ENCODE measurements at regions not wholly inside any gene's neighbourhood (a gene's known extent, or its start where the extent isn't known, plus 50 kb on each side); places are given as distances from the start of the nearest gene placed in this dataset.

DNA sequence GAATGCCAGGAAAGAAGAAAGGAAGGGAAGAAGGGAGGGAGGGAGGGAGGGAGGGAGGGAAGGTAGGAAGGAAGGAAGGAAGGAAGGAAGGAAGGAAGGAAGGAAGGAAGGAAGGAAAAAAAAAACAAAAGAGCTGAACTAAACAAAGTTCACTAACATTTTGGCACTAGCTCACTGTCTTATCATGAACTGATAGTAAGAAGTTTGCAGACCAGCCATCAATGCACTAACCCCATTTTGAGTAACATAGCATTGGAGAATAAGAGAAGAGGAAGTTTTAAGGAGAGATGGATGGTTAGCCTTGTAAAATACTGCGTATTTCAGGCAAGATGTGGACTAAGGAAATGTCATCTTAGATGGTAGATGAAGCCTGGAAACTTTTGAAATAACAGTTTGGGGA lies 1136.0 kb downstream of the FLRT2 start:
- no peak overlapping the region for H3K27ac Mint-ChIP-seq (ENCODE audit: unreplicated experiment)
- no peaks in the 10 kb centered on the region for H3K36me3 Mint-ChIP-seq (ENCODE audit: insufficient read depth, unreplicated experiment)
- TF ChIP-seq CTCF (IDR thresholded peaks at IDR 0.05; ENCODE audit: unreplicated experiment), result no peak
- H3K27me3 Mint-ChIP-seq (ENCODE audit: unreplicated experiment), result no peaks in the 10 kb centered on the region
- CTCF ChIA-PET, result no interaction called here
- peaks cover 2% of the 10 kb centered on the region for H3K9me3 Mint-ChIP-seq (ENCODE audit: low read depth, unreplicated experiment)
- no peak for DNase-seq
- no peaks in the 10 kb centered on the region for H3K4me1 Mint-ChIP-seq (ENCODE audit: low read depth, unreplicated experiment)
- intact Hi-C loops (cut with micrococcal nuclease; ENCODE audit: unreplicated experiment), result loop anchor here (10.0 kb wide), 1 partner anchor 181 kb away; no protein-coding TSS in a partner anchor
- BruUV-seq (replicated peaks), result no TSS peak
- H3K4me3 Mint-ChIP-seq (ENCODE audit: low read depth, unreplicated experiment), result no peak overlapping the region

GRCh38 chr14:86662334-86662733 lies 1132.4 kb downstream of the FLRT2 start:
- Mint-ChIP-seq H3K9me3 (ENCODE audit: low read depth, unreplicated experiment) (no peaks in the 10 kb centered on the region), H3K4me1 (ENCODE audit: low read depth, unreplicated experiment) (no peaks in the 10 kb centered on the region), H3K4me3 (ENCODE audit: low read depth, unreplicated experiment) (no peak overlapping the region), H3K27ac (ENCODE audit: unreplicated experiment) (no peak overlapping the region), H3K27me3 (ENCODE audit: unreplicated experiment) (no peaks in the 10 kb centered on the region), H3K36me3 (ENCODE audit: insufficient read depth, unreplicated experiment) (no peaks in the 10 kb centered on the region)
- no peak for DNase-seq
- BruUV-seq (replicated peaks), result no TSS peak
- CTCF ChIA-PET, result no interaction called here
- no peak for TF ChIP-seq CTCF (IDR thresholded peaks at IDR 0.05; ENCODE audit: unreplicated experiment)
- intact Hi-C loops (cut with micrococcal nuclease; ENCODE audit: unreplicated experiment), result loop anchor here (10.0 kb wide), 1 partner anchor 178 kb away; no protein-coding TSS in a partner anchor

DNA sequence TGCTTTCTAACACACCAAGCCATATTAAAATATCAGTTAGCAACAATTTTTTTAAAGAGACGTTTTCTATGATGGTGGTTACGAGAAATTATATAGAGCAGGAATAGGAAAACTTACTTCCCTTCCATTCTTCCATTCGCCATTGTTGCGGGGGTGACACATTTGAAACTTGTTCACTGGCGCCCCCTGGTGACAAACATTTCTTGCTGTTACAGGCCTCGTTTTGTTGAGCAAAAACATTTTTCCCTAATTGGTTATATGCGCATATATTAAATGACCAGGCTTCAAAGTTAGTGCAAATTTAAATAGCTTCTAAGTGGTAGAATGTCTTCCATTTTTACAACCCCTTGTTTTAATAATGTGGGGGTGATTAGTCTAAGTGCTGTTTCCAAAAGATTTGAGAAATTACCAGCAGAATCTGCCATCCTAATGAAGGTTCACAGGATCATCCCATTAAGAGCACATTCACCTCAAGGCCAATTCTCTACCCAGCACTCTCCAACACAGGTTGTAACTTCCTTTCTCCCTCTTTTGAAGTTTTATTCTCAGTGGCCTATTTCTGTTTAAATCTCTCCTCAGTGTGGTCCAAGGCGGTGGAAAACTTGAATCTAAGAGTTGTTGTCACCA lies 1124.7 kb downstream of the FLRT2 start:
- Mint-ChIP-seq H3K4me3 (ENCODE audit: low read depth, unreplicated experiment) (no peak overlapping the region), H3K9me3 (ENCODE audit: low read depth, unreplicated experiment) (no peaks in the 10 kb centered on the region), H3K36me3 (ENCODE audit: insufficient read depth, unreplicated experiment) (no peaks in the 10 kb centered on the region), H3K4me1 (ENCODE audit: low read depth, unreplicated experiment) (no peaks in the 10 kb centered on the region), H3K27me3 (ENCODE audit: unreplicated experiment) (no peaks in the 10 kb centered on the region), H3K27ac (ENCODE audit: unreplicated experiment) (no peak overlapping the region)
- DNase-seq, result peak; percentile 38
- intact Hi-C loops (cut with micrococcal nuclease; ENCODE audit: unreplicated experiment), result no loop called here
- CTCF ChIA-PET, result no interaction called here
- BruUV-seq (replicated peaks), result no TSS peak
- TF ChIP-seq CTCF (IDR thresholded peaks at IDR 0.05; ENCODE audit: unreplicated experiment), result peak; percentile 21

- no peak for TF ChIP-seq CTCF (IDR thresholded peaks at IDR 0.05; ENCODE audit: unreplicated experiment)
- H3K27me3 Mint-ChIP-seq (ENCODE audit: unreplicated experiment), result no peaks in the 10 kb centered on the region
- no peak overlapping the region for H3K27ac Mint-ChIP-seq (ENCODE audit: unreplicated experiment)
- peaks cover 2% of the 10 kb centered on the region for H3K4me1 Mint-ChIP-seq (ENCODE audit: low read depth, unreplicated experiment)
- no peak overlapping the region for H3K4me3 Mint-ChIP-seq (ENCODE audit: low read depth, unreplicated experiment)
- intact Hi-C loops (cut with micrococcal nuclease; ENCODE audit: unreplicated experiment), result no loop called here
- CTCF ChIA-PET, result no interaction called here
- H3K9me3 Mint-ChIP-seq (ENCODE audit: low read depth, unreplicated experiment), result peaks cover 3% of the 10 kb centered on the region
- no peak for DNase-seq
- BruUV-seq (replicated peaks), result no TSS peak
- H3K36me3 Mint-ChIP-seq (ENCODE audit: insufficient read depth, unreplicated experiment), result no peaks in the 10 kb centered on the region
Observed at GRCh38 chr14:86652526-86652925, 1122.6 kb downstream of the FLRT2 start.

Measured in Calu3 (cell line).